Stimulated activated CD8-positive, alpha-beta memory T cell treated with anti-CD3 and anti-CD28 coated beads, Interleukin-12 subunit alpha, Interleukin-12 subunit beta, amount 100 ng/mL, for 1 hour (primary cell): ENCODE measurements at regions not wholly inside any gene's neighbourhood (a gene's known extent, or its start where the extent isn't known, plus 50 kb on each side); places are given as distances from the start of the nearest gene placed in this dataset.
"Not testable (repeated sequence)": the region's sequence is repeated elsewhere in the genome, so short reads cannot be mapped to it uniquely, and the experiment has no call there.

Source experiments
- DNase-seq: peaks from one replicate; pipeline ENCODE4 v3.0.0-alpha.2; 2020; ENCODE audit warnings: low read depth

DNA sequence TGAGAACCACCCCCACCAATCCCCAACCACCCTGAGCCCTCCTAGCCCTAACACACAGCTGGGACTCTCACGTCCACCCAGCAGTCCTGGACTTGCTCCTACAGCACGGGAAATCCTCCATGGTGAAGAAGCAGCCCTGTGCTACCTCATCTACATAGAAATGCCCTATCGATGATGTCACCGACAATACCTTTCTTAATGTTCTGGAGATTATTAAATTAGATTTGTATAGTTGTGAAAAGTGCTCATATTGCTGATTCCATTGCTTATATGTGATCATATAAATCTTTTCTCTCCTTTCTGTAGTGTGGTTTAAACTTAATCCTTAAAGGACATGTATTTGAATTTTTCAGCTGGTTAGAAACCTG lies 97.1 kb downstream of the PPIAL4G start:
- not testable (repeated sequence) for DNase-seq

DNA sequence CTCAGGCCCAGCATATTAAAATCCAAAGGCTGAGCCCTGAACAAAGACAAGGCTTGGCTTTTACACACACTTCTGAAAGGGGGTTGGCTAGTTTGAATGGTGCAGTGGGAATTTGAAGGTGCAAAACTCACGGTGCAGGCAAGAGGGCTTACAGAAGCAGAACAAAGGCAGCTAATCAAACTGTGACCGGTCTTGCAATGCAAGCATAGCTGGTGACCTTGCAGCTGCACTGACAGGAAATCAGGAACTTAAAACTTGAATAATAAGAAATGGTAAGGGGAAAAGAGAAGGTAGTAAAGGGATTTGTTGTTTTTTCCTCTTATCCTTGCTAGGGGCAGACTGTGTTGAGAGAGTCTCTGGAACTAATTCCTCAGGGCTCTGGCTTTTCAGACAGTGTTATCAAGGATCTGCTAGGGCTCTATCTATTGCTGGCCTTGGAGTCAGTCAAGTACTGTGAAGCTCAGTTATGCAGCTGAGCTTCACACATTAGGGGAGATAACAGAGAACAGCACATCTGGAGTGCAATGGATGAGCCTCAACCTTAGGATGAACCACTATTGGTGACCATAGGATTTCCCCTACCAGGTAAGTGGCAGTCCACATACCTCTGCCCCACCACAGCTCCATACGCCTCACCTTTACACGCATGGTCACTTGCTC lies 97.6 kb downstream of the PPIAL4G start:
- DNase-seq = no peak

DNA sequence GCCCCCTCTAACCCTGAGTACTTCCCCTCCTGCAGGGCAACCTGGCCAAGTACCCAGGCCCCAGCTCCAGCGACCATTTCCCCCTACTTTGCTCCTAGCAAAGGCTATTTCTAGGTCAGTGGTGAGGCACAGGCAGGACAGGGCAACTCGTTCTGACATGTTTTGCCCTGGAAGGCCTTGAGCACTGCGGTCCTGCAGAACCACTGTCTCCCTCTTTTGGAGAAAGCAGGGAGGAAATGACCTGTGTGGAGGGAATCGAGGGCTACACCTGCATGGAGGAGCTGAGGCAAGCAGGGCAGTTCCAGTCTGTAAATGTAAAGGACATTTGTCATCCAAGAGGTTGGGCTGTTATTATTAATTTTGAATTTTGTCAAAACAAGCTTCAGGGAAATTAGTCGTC lies 99.1 kb downstream of the PPIAL4G start:
- DNase-seq = no peak

- DNase-seq = no peak
Observed at GRCh38 chr1:148379697-148380096, 103.4 kb downstream of the PPIAL4G start.

DNA sequence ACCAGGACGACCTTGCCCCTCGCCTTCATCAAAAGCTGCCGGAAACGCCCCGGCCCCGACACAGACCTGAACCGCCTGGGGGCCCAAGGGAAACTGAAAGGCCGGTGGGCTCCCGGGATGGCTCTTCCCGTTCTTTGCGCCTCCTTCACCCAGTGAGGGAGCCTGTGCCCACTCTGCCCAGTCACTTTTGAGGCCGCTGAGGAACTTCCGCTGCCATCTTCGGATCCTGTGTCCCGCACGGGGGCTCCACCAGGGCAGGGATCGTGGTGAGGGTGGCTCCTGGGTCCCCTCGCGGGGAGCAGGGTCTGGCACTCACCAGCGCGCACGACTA lies 104.0 kb downstream of the PPIAL4G start:
- no peak for DNase-seq

DNA sequence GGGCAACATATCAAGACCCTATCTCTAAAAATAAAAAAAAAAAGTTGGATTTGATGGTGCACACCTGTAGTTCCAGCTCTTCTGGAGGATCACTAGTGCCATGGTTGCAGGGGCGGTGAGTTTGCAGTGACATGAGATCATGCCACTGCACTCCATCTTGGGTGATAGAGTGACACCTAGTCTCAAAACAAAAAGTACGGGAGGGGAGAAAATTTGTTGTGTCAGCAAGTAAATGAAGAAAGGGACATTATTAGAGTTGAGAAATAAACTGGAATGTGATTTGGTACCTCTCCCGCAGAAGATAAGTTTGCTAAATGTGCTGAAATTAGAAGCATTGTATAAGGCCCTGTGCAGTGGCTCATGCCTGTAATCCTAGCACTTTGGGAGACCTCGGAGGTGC lies 105.1 kb downstream of the PPIAL4G start:
- not testable (repeated sequence) for DNase-seq

GRCh38 chr1:148377045-148377444 lies 106.1 kb downstream of the PPIAL4G start:
- DNase-seq = not testable (repeated sequence)

GRCh38 chr1:148374101-148374500 lies 109.0 kb downstream of the PPIAL4G start:
- DNase-seq = no peak

DNA sequence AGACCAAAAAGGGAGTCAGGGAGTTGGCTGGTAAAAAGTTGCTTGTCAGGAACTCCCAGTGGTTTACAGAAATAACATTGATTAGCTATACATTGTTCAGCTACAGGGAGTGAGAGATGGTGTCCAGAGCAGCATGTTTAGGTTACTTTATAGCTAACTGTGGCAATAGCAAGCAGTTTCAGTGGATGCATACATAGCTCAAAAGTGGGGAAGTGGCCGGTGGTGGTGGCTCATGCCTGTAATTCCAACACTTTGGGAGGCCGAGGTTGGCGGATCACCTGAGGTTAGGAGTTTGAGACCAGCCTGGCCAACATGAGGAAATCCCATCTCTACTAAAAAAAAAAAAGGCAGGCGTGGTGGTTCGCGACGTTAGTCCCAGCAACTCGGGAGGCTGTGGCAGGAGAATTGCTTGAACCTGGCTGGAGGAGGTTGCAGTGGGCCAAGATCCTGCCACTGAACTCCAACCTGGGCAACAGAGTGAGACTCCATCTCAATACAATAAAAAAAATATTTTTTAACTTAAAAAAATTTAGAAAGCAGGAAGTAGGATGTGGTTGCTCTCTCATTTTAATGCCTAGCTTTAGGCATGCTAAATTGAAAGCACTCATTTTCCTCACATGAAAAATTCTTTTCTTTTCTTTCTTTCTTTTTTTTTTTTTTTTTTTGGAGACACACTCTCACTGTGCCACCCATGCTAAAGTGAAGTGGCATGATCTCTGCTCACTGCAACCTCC lies 109.7 kb downstream of the PPIAL4G start:
- no peak for DNase-seq

- no peak for DNase-seq
Observed at GRCh38 chr1:148372731-148373130, 110.4 kb downstream of the PPIAL4G start.

DNA sequence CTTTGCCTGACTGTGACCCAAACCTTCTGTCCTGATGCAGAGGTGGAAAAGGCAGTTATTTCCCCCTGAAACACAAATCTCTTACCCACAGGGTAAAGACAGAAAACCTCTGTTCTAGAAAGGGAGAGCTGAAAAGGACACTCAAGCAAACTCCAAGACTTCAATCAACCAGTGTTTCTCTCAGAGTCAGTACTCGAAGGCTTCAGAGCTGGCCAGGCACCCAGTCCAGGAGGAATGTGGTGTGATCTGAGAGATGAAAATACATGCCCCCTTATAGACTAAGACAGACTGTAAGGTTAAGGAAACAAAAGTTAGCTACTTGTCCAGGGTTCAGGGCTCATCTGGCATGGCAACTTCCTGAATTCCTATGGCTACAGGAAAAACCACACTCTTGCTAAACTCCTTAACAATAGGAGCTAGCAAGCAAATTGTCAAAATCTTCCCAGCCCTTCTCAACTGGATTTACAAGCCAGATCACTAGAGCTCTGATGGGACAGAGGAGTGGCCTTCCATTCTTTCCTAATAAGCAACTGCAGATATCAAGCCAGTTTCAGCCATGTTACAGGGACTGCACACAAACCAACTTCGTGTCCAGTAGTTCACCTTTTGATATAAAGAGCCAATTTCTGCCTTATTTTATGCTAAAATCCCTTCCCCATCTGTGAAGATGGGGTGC lies 110.9 kb downstream of the PPIAL4G start:
- not testable (repeated sequence) for DNase-seq

- peak; percentile 59 for DNase-seq
Observed at GRCh38 chr1:148371551-148371994, 111.5 kb downstream of the PPIAL4G start.

- not testable (repeated sequence) for DNase-seq
Observed at GRCh38 chr1:148370661-148371060, 112.4 kb downstream of the PPIAL4G start.

GRCh38 chr1:148367596-148367995 lies 115.5 kb downstream of the PPIAL4G start:
- no peak for DNase-seq

- DNase-seq = not testable (repeated sequence)
Observed at GRCh38 chr1:148366136-148366753, 116.9 kb downstream of the PPIAL4G start.

DNA sequence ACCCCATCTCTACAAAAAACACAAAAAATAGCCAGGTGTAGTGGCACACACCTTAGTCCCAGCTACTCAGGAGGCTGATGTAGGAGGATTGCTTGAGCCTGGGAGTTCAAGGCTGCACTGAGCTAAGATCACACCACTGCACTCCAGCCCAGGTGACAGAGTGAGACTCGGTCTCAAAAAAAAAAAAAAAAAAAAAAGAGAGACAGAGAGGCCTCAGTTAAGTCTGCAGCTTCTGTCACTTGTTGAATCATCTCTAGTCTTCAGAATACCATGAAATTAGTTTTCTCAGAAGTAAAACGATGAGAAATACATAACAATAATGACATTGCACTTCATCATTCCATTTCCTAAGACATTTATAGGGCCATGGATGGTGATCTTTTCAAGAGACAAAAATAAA lies 118.0 kb downstream of the PPIAL4G start:
- DNase-seq = not testable (repeated sequence)

DNA sequence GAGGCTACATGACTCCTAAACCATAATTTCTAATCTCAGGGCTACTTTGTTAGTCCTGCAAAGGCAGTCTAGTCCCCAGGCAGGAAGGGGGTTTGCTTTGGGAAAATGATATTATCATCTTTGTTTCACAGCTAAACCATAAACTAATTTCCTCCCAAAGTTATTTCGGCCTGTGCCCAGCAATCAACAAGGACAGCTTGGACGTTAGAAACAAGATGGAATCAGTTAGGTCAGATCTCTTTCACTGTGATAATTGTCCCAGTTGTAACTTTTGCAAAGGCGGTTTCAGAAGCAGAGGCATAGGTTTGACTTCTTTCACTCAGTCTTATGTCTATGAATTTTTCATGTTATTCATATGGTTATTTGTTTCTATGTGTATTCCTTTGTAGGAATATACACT lies 119.1 kb downstream of the PPIAL4G start:
- DNase-seq = not testable (repeated sequence)

DNA sequence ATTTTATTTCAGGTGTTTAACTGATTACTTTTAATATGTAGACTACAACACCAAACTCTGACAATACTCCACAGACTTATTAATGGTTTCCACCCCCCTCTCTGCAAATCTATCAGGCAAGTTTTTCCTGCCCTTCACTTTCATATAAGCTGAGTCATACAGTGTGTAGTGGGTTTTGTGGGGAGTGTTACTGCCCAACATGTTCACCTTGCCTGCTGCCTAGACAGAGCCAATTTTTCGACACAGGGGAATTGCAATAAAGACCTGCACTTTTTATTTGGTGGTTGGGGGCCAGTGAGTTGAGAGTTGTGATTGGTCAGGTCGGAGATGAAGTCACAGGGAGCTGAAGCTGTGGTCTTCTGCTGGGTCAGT lies 119.7 kb downstream of the PPIAL4G start:
- no peak for DNase-seq

DNA sequence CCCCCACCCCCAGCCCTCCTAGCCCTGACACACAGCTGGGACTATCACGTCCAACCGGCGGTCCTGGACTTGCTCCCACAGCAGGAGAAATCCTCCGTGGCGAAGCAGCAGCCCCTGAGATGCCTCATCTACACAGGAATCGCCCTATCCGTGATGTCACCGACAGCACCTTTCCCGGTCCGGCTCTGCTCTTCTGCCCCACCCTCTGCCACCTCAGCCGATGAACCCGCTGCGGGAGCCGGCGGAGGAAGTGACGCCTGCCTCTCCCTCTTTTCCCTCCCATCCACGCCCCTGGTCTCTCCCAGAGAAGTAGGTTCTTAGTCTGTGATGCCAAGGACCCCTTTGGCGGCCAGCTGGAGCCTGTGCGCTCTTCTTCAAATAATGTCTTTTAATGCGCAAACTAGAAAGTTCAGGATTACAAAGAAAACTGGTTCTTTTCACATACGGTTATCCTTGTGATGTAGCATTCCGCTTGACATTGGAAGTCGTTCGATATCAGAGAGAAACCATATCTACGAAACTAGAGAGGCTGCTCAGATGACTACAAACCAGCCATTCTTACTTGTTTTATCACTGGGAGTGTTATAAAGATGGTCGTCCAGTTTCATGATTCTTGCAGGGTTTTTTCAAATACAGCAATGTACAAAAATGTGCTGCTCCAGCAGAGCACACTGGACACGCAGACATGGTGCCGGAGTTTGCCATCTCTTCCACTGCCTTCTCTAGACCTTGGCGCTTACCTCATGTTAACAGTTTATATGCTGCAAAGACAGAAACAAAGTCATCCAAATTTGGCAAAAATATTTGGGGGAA lies 120.3 kb downstream of the PPIAL4G start:
- no peak for DNase-seq

- no peak for DNase-seq
Observed at GRCh38 chr1:148362216-148362611, 120.9 kb downstream of the PPIAL4G start.

- DNase-seq = not testable (repeated sequence)
Observed at GRCh38 chr1:148361427-148362215, 121.5 kb downstream of the PPIAL4G start.
